ENCODE measurements at regions not wholly inside any gene's neighbourhood (a gene's known extent, or its start where the extent isn't known, plus 50 kb on each side); places are given as distances from the start of the nearest gene placed in this dataset.

DNA sequence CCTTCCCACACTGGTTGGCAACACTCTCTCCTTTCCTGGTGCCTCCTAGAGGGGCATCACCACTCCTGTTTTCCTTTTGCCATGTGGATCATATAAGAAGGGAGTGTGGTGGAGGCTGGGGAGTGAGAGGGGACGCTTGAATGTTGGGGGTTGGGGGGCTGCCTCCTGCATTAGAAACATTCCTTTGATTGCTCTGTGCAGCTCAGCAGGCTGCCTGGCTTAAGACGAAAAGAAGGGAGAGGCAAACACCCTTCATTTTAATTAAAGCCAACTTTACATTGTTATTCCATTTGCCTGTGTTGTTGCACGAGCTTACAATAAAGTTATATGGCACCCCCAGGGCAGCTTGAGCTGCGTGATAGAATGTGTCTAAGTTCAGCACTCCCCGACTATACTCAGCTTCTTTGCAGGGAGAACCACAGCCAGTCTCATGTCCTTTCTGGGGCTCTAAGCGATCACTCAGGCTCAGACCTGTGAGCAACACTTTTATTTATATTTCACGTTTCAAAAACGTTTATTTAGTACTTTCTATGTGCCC lies 57.4 kb downstream of the FOXD2 start:
- H4K91ac ChIP-seq (ENCODE audit: insufficient read length, low read depth, low read length) = no peak overlapping the region
- no peaks in the 10 kb centered on the region for H3K9me3 Mint-ChIP-seq

More for the DNA sequence above, 57.4 kb downstream of the FOXD2 start:
- Histone ChIP-seq H3K23ac (ENCODE audit: insufficient read length, low read depth, low read length) (no peak overlapping the region), H3K18ac (ENCODE audit: insufficient read length, low read depth, low read length) (no peak overlapping the region), H2BK120ac (ENCODE audit: low read depth, low read length, poor library complexity, severe bottlenecking) (no peak overlapping the region), H3K4ac (ENCODE audit: low read depth, low read length) (no peak overlapping the region), H2BK12ac (ENCODE audit: insufficient read length, low read depth, low read length) (no peak overlapping the region), H3K9me3 (ENCODE audit: control insufficient read depth, low read depth, low read length) (no peaks in the 10 kb centered on the region), H3K79me2 (ENCODE audit: insufficient read depth, low read length) (no peaks in the 10 kb centered on the region), H3K27me3 (ENCODE audit: insufficient read depth, low read length) (no peaks in the 10 kb centered on the region; the same call in 1 of the 2 replicates), H3K14ac (ENCODE audit: insufficient read depth, low read length) (no peak overlapping the region), H3K4me1 (ENCODE audit: insufficient read depth, low read length) (no peaks in the 10 kb centered on the region), H3K79me1 (ENCODE audit: insufficient read depth, low read depth, low read length, poor library complexity, severe bottlenecking) (no peaks in the 10 kb centered on the region), H4K20me1 (ENCODE audit: control insufficient read depth, insufficient read depth, insufficient read length) (no peaks in the 10 kb centered on the region), H3K23me2 (ENCODE audit: insufficient read length, low read depth, low read length, poor library complexity, severe bottlenecking) (no peaks in the 10 kb centered on the region), H4K8ac (replicated peaks; ENCODE audit: insufficient read length, low read depth, low read length) (no peak overlapping the region), H3K4me2 (ENCODE audit: insufficient read depth, insufficient read length, low read length) (no peak overlapping the region), H3K27ac (ENCODE audit: insufficient read length, low read depth, low read length) (no peak overlapping the region), H3K9ac (ENCODE audit: extremely low read depth, insufficient read length, low read length) (no peak overlapping the region), H2BK15ac (ENCODE audit: low read depth, low read length) (no peak overlapping the region), H2AK5ac (ENCODE audit: insufficient read length, low read length) (no peak overlapping the region), H2BK20ac (ENCODE audit: low read depth, low read length, poor library complexity, severe bottlenecking) (no peak overlapping the region), H3T11ph (ENCODE audit: low read length) (no peak overlapping the region), H4K5ac (ENCODE audit: insufficient read length, low read depth, low read length) (no peak overlapping the region), H2BK5ac (ENCODE audit: insufficient read length, low read length) (no peak overlapping the region), H3K56ac (ENCODE audit: insufficient read length, low read depth, low read length) (no peak overlapping the region), H2AFZ (ENCODE audit: low read length) (no peak overlapping the region)
- DNase-seq = no peak
- no peaks in the 10 kb centered on the region for H3K36me3 Mint-ChIP-seq (ENCODE audit: insufficient read depth in 1 of 3, low read depth in 3 of 3)
- H3K4me3 Mint-ChIP-seq = no peak overlapping the region
- H3K27ac Mint-ChIP-seq = no peak overlapping the region; a peak in 1 of 7 replicates
- no CpG with 5 or more reads among the region's 8 CpGs for WGBS (ENCODE audit: extremely low coverage, insufficient read length, low lambda C conversion rate)
- H3K27me3 Mint-ChIP-seq (ENCODE audit: low read depth) = peaks cover 79% of the 10 kb centered on the region
- TF ChIP-seq, protein P1, sequence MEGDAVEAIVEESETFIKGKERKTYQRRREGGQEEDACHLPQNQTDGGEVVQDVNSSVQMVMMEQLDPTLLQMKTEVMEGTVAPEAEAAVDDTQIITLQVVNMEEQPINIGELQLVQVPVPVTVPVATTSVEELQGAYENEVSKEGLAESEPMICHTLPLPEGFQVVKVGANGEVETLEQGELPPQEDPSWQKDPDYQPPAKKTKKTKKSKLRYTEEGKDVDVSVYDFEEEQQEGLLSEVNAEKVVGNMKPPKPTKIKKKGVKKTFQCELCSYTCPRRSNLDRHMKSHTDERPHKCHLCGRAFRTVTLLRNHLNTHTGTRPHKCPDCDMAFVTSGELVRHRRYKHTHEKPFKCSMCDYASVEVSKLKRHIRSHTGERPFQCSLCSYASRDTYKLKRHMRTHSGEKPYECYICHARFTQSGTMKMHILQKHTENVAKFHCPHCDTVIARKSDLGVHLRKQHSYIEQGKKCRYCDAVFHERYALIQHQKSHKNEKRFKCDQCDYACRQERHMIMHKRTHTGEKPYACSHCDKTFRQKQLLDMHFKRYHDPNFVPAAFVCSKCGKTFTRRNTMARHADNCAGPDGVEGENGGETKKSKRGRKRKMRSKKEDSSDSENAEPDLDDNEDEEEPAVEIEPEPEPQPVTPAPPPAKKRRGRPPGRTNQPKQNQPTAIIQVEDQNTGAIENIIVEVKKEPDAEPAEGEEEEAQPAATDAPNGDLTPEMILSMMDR (conservative IDR thresholded peaks at IDR 0.05) = no peak
- peaks cover 10 to 16% of the 10 kb centered on the region in 2 experiments for H3K4me1 Mint-ChIP-seq

Measured in H9 (cell line).